ENCODE measurements at regions not wholly inside any gene's neighbourhood (a gene's known extent, or its start where the extent isn't known, plus 50 kb on each side); places are given as distances from the start of the nearest gene placed in this dataset.

GRCh38 chr1:232109391-232109790, 482.8 kb downstream of the DISC1 start:
- TF ChIP-seq CTCF (conservative IDR thresholded peaks at IDR 0.05; ENCODE audit: low read depth, low read length) (no peak), EZH2 (IDR thresholded peaks at IDR 0.05; ENCODE audit: borderline replicate concordance, low read depth, low read length, poor library complexity, severe bottlenecking) (no peak)
